ENCODE measurements at regions not wholly inside any gene's neighbourhood (a gene's known extent, or its start where the extent isn't known, plus 50 kb on each side); places are given as distances from the start of the nearest gene placed in this dataset.

- TF ChIP-seq CTCF (IDR thresholded peaks at IDR 0.05; ENCODE audit: insufficient read depth, missing control alignments), result no peak
- DNase-seq (ENCODE audit: insufficient read length, low spot score) (no peak), FAIRE-seq (no peak)
Measured at GRCh38 chr11:69981119-69981784, 96.9 kb upstream of the ANO1 start.

GRCh38 chr11:69982690-69983570 is 95.2 kb upstream of the ANO1 start:
- DNase-seq (ENCODE audit: insufficient read length, low spot score), result no peak
- TF ChIP-seq CTCF (IDR thresholded peaks at IDR 0.05; ENCODE audit: insufficient read depth, missing control alignments), result no peak
- FAIRE-seq, result no peak

GRCh38 chr11:69983571-69983877 is 94.6 kb upstream of the ANO1 start:
- TF ChIP-seq CTCF (IDR thresholded peaks at IDR 0.05; ENCODE audit: insufficient read depth, missing control alignments), result no peak
- FAIRE-seq (no peak), DNase-seq (ENCODE audit: insufficient read length, low spot score) (no peak)

- TF ChIP-seq CTCF (IDR thresholded peaks at IDR 0.05; ENCODE audit: insufficient read depth, missing control alignments), result no peak
- FAIRE-seq (no peak), DNase-seq (ENCODE audit: insufficient read length, low spot score) (no peak)
Measured at GRCh38 chr11:69983897-69984438, 94.1 kb upstream of the ANO1 start.

GRCh38 chr11:69984457-69985261 is 93.5 kb upstream of the ANO1 start:
- FAIRE-seq, result no peak
- no peak for DNase-seq (ENCODE audit: insufficient read length, low spot score)
- no peak for TF ChIP-seq CTCF (IDR thresholded peaks at IDR 0.05; ENCODE audit: insufficient read depth, missing control alignments)

- no peak for DNase-seq (ENCODE audit: insufficient read length, low spot score)
- no peak for FAIRE-seq
- TF ChIP-seq CTCF (IDR thresholded peaks at IDR 0.05; ENCODE audit: insufficient read depth, missing control alignments), result no peak
Measured at GRCh38 chr11:69985331-69985640, 92.8 kb upstream of the ANO1 start.

Data from D721Med (cell line).